ENCODE measurements at regions not wholly inside any gene's neighbourhood (a gene's known extent, or its start where the extent isn't known, plus 50 kb on each side); places are given as distances from the start of the nearest gene placed in this dataset.

GRCh38 chr10:28425422-28425821, 107.5 kb upstream of the WAC start (continued):
- no peak for TF ChIP-seq HNF1B (CRISPR knock-in tag; IDR thresholded peaks at IDR 0.05)
- no peak for TF ChIP-seq RFX5 (IDR thresholded peaks at IDR 0.05; ENCODE audit: low read depth, low read length)

GRCh38 chr10:28426392-28427159, 106.3 kb upstream of the WAC start:
- peaks cover 15% of the 10 kb centered on the region for H3K4me1 ChIP-seq (ENCODE audit: insufficient read depth, low read length)
- FAIRE-seq = no peak
- no peak overlapping the region for H3K9ac ChIP-seq (ENCODE audit: insufficient read depth, low read depth, low read length)
- TF ChIP-seq HMGA1 (CRISPR knock-in tag; conservative IDR thresholded peaks at IDR 0.05) = no peak
- TF ChIP-seq AGO2 (optimal IDR thresholded peaks at IDR 0.05; ENCODE audit: low read depth, low read length) = no peak
- no peak for TF ChIP-seq RBM39 (IDR thresholded peaks at IDR 0.05; ENCODE audit: low read depth, low read length, poor library complexity, severe bottlenecking)
- TF ChIP-seq ZBTB25 (CRISPR knock-in tag; IDR thresholded peaks at IDR 0.05) = no peak
- no peak for TF ChIP-seq NFKBIZ (CRISPR knock-in tag; IDR thresholded peaks at IDR 0.05)
- no peak for TF ChIP-seq ZNF550 (CRISPR knock-in tag; IDR thresholded peaks at IDR 0.05; ENCODE audit: borderline replicate concordance)
- no peak for TF ChIP-seq SMARCC2 (IDR thresholded peaks at IDR 0.05)
- no peak for TF ChIP-seq CSRNP2 (CRISPR knock-in tag; conservative IDR thresholded peaks at IDR 0.05; ENCODE audit: low read depth)
- in situ Hi-C loops (cut with HindIII; ENCODE audit: extremely low pct_ligation_motif_present, low pct_unique_long_range_greater_than_20kb) (no loop called here), intact Hi-C loops (cut with micrococcal nuclease; ENCODE audit: unreplicated experiment) (no loop called here)
- no peaks in the 10 kb centered on the region for H3K9me3 ChIP-seq (ENCODE audit: low read length)
- H3K4me3 ChIP-seq (replicated peaks in 1 of 3; ENCODE audit: insufficient read depth in 1 of 3, low read depth in 2 of 3, low read length in 3 of 3) = no peak overlapping the region
- ATAC-seq = no peak
- CTCF ChIA-PET (ENCODE audit: low intra/inter-chr PET ratio, low total read pairs) = no interaction called here
- H3K4me2 ChIP-seq (ENCODE audit: low read depth, low read length) = no peak overlapping the region
- no peaks in the 10 kb centered on the region for H3K36me3 ChIP-seq (replicated peaks in 1 of 2; ENCODE audit: control insufficient read depth in 1 of 2, insufficient read depth in 2 of 2, low read length in 2 of 2)
- H2AFZ ChIP-seq (ENCODE audit: low read length) = no peak overlapping the region
- no TSS peak for BruUV-seq (replicated peaks)
- no peak overlapping the region for H3K27ac ChIP-seq (ENCODE audit: extremely low read length, insufficient read depth, low read length)
- no peaks in the 10 kb centered on the region for H3K79me2 ChIP-seq (ENCODE audit: insufficient read depth, low read length)
- H4K20me1 ChIP-seq (ENCODE audit: insufficient read depth, low read length) = no peaks in the 10 kb centered on the region
- POLR2A ChIA-PET = no interaction called here
- no peaks in the 10 kb centered on the region for H3K27me3 ChIP-seq (ENCODE audit: control insufficient read depth in 1 of 2, insufficient read depth in 2 of 2, low read length in 2 of 2)
- no peak for DNase-seq (ENCODE audit: low spot score)

All from HepG2 (cell line).